Umbilical cord (tissue), 1 donor: ENCODE measurements at regions not wholly inside any gene's neighbourhood (a gene's known extent, or its start where the extent isn't known, plus 50 kb on each side); places are given as distances from the start of the nearest gene placed in this dataset.

Source experiments
- DNase-seq: peaks from one replicate; pipeline ENCODE4 v3.0.0-alpha.2; 2015; ENCODE audit warnings: low spot score

GRCh38 chr12:13764748-13765147 lies 216.7 kb downstream of the GRIN2B start:
- no peak for DNase-seq

GRCh38 chr12:13749389-13749788 lies 232.0 kb downstream of the GRIN2B start:
- no peak for DNase-seq

GRCh38 chr12:13745111-13745860 lies 236.1 kb downstream of the GRIN2B start:
- no peak for DNase-seq

DNA sequence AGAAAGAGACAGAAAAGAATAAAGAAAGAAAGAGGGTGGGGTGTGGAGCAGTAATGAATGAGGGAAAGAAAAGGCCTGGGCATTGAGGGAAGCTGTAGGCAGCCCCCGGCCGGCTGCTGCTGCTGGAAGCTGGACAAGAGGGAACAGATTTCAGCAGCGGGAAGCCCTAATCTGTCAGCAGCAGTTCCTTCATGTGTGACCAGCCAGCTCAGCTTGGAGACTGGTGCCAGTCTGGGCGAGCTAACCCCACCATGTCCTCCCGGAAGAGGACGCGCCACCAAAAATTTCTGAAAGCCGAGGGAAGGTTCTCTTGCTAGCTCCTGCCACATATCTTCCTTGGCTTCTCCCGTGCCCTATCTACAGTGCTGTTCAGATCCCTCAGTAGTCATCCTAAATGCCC lies 236.8 kb downstream of the GRIN2B start:
- no peak for DNase-seq

- DNase-seq = no peak
Observed at GRCh38 chr12:13740149-13740545, 241.3 kb downstream of the GRIN2B start.

- no peak for DNase-seq
Observed at GRCh38 chr12:13735734-13736133, 245.7 kb downstream of the GRIN2B start.

- DNase-seq = no peak
Observed at GRCh38 chr12:13734584-13735152, 246.7 kb downstream of the GRIN2B start.

- DNase-seq = peak; percentile 29
Observed at GRCh38 chr12:13727707-13728195, 253.7 kb downstream of the GRIN2B start.

- no peak for DNase-seq
Observed at GRCh38 chr12:13725049-13725448, 256.4 kb downstream of the GRIN2B start.

DNA sequence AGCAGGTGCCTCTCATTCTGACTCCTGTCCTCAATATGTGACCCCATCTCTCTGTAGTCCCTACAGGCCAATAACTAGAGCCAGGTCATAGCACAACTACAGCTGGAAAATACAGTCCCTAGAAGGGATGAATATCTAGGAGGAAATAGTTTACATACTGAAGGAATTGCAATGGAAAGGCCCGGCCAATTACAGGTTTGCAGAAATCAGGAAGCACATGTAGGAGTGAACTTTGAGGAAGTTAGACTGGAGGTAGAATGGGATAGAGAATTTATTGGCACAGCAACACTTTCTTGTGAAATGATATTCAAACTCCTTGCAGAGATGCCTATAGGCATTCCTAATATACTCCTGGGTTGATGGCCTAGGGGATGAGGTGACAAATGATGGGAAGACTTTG lies 257.3 kb downstream of the GRIN2B start:
- no peak for DNase-seq

DNA sequence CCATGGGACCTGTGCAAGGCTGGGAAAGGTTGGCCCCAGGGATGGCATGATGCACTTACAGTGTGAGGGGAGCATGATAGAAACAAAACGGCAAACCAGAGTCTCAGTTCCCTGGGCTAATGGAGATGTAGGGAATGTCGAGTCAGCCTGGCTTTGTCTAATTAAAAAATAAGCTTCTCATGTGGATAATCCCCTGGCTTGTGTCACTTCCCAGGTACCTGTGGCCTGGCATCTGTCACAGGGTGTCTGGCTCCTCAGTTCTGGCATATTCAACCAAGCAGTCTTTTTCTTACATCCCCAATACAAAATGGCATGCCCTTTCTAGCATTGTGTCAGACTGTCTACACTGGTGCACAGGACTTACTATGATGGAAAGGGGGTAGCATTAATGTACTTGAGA lies 261.4 kb downstream of the GRIN2B start:
- DNase-seq = no peak

DNA sequence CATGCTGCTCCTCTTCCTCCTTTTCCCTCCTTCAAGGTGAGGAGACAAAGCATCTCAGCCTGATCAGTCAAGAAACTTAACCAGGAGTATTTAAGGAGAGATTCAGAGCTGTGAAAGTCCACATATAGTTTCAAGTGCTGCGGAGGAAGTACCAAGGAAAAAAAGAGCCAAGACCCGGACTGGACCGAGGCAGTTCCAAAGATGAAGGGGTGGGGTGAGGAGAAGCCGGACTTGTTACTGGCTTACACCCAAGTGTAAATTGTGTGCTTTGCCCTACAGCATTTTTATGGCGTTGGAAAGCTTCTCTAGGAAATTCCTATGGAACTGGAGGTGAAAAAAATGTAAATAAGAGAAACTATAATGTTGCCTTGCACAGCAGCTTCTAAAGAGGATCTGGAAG lies 263.1 kb downstream of the GRIN2B start:
- DNase-seq = no peak

DNA sequence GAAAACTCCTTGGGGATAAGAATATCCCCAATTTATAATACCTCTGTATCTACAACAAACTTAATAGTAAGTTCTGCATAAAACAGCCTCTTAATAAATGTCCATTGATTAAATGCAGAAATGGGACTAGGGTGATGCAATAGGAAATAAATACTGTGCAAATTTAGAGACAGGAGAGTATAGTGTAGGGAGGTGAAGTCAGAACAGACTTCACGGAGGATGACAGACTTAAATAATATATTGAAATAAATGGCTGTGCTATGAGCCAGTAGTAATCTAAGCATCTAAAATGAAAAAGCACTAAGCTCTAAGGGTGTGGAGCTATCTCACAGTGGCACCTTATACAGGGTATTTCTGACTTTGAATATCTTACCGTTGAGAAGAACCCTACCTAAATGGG lies 265.3 kb downstream of the GRIN2B start:
- DNase-seq = no peak

DNA sequence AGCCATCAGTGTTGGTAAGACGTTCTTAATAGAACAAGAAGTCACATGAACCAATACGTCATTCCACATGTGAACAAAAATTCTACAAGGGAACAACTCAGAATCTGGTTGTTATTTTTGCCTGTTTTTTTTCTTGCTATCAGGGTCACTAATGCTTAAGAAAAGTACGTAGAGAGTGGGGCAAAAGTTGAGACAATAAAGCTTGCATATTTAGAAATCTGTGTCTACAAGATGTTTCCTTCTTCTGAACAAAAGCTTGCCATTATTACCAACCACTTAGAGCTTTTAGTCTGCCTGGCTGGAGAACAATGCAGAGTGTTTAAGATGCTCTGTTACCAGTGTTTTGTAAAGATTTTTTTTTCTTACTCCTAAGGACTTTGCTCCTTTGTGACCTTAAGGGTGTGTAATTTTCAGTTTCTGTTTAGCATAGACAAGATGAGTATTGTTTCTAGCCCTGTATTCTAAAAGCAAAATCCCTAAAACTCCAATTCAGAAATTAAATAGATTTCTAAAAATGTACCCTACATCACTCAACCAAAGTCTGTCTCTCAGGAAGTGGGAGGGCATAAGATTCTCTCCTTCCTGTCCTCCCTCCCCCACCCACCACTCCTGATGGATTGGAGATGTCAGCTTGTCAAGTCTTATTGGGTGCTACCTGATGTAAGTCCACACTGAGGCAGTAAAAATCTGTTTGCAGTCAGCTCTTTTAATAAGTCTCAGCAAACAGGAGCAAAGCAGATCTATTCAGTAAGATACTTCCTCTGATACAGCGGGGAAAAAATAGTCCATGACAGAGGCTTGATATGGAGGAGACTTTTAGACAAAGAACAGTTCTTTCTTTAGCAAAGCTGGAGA lies 267.6 kb downstream of the GRIN2B start:
- peak; percentile 65 for DNase-seq

GRCh38 chr12:13707829-13708228 lies 273.6 kb downstream of the GRIN2B start:
- no peak for DNase-seq

DNA sequence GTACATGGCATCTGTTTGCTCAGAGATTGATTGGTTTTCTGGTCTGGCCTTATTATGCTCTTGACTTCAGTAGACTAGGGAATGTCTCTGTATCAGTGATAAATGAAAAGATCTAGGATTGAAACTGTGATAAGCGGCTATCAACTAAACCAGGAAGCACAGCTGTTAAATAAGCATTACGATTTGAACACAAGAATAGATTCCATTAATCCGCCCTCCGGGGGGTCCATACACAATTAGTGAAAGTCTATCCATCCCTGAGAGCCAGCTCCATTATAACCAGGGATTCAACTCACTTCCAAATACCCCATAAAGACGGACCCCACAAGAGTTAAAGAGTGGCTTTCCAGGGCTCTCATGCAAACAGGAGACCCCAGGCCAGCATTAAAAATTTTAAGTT lies 279.0 kb downstream of the GRIN2B start:
- no peak for DNase-seq

DNA sequence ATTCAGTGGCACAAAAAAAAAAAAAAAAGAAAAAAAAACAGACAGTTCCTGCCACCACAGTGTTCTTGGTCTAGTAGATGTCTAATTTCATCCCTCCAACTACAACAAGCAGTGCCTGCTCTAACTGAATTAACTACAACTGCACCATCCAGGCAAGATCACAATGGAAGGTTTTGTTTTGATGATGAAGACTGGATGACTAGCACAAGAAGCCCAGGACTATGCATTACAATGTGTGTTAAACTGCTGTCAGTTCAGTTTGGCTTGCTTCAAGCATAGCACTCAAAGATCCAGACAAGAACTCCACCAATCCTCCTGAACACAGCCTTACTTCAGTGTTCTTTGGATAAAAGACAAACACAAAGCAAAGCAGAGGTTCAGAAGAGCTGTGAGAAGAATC lies 279.9 kb downstream of the GRIN2B start:
- no peak for DNase-seq

GRCh38 chr12:13697973-13698372 lies 283.4 kb downstream of the GRIN2B start:
- no peak for DNase-seq

DNA sequence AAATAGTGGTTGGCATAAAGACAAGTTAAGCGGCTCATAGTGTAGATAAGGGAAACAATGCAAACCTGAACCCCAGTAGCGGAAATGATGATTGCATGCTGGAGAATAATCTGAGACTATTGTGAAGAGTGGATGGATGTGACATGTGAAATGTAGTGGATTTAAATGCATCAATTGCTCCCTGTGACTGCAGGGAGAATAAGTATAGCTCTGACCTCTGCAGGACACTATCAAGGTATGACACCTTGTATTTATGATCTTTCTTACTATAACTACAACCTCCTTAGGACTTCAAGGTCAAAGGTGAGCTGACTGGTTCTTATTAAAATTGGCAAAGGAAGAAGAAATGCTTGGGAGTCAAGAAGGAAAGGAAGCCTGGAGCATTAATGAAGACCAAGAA lies 285.6 kb downstream of the GRIN2B start:
- no peak for DNase-seq

GRCh38 chr12:13692332-13692731 lies 289.1 kb downstream of the GRIN2B start:
- DNase-seq = no peak

- no peak for DNase-seq
Observed at GRCh38 chr12:13691598-13691997, 289.8 kb downstream of the GRIN2B start.

GRCh38 chr12:13687633-13688032 lies 293.8 kb downstream of the GRIN2B start:
- no peak for DNase-seq

- no peak for DNase-seq
Observed at GRCh38 chr12:13686260-13686659, 295.1 kb downstream of the GRIN2B start.
